ENCODE measurements at regions not wholly inside any gene's neighbourhood (a gene's known extent, or its start where the extent isn't known, plus 50 kb on each side); places are given as distances from the start of the nearest gene placed in this dataset.
"Not testable (repeated sequence)": the region's sequence is repeated elsewhere in the genome, so short reads cannot be mapped to it uniquely, and the experiment has no call there.

DNA sequence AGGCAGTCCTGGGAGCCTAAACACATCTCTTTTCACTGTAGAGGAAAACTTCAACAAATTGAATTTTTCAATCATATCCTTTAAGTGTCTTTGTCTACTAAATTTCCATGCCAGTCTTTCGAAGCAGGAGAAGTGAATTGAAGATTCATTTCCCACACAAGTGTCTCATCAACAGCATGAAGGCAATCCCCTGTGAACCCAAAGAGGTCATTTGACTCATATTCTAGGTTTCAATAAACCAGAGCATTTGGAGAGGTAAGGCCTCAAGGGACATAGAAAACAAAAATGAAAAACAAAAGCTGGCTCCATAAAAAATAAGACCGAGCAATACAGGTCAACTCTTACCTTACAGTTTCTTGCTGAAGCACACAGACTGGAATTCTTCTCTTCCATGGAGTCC lies 94.1 kb upstream of the ATP1B1 start:
- no peak for DNase-seq (ENCODE audit: low read depth in 2 of 2)

DNA sequence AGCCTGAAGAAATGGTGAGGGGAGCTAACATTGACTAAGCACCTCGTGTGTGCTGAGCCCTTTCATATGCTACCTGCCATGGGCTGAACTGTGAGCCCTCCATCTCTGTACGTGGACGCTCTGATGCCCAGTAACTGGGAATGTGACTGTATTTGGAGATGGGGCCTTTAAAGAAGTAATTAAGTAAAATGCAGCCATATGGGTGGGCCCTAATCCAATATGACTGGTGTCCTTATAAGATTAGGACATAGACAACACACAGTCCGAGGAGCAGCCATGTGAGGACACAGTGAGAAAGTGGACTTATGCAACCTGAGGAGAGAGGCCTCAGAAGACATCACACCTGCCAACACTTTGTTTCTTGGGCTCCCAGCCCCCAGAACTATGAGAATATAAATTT lies 92.7 kb upstream of the ATP1B1 start:
- no peak for DNase-seq (ENCODE audit: low read depth in 2 of 2)

DNA sequence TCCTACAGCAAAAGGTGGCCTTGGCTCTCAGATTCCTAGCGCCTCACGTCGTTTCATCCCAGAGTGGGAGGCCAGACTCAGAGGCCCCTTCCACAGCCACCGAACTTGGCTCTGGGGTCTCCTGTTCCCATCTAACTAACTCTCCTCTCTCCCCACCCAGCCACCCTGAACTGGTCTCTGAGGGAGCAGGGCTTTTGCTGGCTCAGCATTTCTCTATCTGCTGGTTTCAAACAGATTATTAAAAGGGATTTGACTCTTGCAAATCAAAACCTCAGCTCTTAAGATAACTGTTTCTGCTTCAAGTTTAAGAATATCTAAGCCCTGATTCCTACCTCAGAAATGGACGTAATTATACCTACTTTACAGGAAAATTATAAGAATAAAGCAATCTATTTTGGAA lies 91.0 kb upstream of the ATP1B1 start:
- no peak for DNase-seq (ENCODE audit: low read depth in 2 of 2)

DNA sequence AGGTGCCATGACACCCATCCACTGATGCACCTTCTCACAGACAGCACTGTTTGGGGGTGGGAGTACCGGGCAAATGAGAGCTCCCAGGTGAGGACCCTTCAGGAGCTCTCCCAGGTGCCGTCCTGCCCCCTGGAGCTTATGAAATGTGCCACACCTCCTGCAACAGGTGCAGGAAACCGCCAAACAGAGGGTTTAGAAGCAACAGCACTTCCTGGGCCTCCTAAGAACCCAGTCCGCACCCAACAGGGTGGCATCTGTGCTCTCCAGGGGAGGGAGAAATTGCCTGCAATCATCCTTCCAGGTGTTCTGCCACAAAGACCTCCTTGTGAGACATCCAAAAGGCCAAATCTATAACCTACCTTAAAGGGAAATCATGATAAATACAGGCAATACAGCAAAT lies 87.7 kb upstream of the ATP1B1 start:
- DNase-seq (ENCODE audit: low read depth in 2 of 2): no peak

DNA sequence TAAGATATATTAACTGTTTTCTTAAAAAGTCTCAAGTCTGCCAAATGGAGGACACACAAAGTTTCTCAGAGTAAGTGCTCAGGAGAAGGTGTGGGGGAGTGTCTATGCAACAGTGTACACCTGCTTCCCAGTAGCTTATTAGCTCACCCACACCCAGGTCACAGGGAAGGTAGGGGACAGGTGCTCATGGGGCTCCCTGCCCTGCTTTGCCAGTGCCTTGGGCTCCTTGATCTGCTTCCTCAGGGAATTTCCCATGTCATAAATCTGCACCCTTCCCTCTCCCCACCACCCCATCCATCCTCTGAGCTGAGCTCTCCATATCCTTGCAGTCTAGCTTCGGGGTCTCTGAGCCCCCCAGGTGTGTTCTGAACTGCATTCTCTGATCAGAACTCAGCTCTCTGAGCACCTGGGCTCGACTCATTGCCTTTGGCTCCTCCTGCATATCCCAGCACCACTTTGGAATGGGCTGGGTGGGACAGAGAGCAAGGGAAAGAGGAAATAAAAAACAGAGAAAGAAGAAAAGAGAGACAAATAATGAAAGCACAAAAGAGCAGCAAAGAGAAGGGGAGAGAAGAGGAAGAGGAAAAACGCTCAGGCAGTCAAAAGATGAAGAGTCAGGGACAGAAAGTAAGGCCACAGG lies 87.0 kb upstream of the ATP1B1 start:
- DNase-seq (ENCODE audit: low read depth in 2 of 2): no peak

DNA sequence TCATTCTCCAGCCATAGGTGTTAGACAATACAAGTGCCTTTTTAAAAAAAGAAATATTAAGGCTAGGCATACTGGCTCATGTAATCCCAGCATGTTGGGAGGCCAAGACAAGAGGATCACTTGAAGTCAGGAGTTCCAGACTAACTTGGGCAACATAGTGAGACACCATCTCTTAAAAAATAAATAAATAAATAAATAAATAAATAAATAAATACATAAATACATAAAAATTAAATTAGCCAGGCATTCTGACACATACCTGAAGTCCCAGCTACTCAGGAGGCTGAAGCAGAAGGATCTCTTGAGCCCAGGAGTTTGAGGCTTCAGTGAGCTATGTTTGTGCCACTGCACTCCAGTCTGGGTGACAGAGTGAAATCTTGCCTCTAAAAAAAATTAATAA lies 85.8 kb upstream of the ATP1B1 start:
- no peak for DNase-seq (ENCODE audit: low read depth in 2 of 2)

DNA sequence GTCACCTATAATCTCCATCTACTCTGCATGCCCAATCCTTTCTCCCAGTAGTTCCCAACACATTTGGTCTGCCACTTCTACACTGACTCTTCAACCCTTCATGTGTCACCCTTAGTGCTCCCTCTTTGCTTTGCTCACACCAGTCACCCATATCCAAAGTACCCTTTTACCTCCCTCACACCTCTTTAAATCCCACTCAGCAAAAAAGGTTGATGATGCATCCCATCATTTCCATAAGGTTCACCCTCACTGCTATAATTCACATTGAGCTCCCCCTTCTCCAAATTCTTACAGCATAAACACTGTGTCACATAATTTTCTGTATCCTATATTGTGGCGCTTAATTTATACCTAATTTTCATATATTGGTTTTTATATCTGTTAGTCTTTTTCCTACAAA lies 83.8 kb upstream of the ATP1B1 start:
- DNase-seq (ENCODE audit: low read depth in 2 of 2): no peak

DNA sequence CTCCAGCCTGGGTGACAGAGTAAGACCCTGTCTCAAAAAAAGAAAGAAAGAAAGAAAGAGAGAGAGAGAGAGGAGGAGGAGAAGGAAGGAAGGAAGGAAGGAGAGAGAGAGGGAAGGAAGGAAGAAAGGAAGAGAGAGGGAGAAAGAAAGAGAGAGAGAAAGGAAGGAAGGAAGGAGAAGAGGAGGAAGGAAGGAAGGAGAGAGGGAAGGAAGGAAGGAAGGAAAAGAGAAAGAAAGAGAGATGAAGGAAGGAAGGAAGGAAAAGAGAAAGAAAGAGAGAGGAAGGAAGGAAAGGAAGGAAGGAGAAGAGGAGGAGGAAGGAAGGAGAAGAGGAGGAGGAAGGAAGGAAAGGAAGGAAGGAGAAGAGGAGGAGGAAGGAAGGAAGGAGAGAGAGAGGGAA lies 82.2 kb upstream of the ATP1B1 start:
- no peak for DNase-seq (ENCODE audit: low read depth in 2 of 2)

DNA sequence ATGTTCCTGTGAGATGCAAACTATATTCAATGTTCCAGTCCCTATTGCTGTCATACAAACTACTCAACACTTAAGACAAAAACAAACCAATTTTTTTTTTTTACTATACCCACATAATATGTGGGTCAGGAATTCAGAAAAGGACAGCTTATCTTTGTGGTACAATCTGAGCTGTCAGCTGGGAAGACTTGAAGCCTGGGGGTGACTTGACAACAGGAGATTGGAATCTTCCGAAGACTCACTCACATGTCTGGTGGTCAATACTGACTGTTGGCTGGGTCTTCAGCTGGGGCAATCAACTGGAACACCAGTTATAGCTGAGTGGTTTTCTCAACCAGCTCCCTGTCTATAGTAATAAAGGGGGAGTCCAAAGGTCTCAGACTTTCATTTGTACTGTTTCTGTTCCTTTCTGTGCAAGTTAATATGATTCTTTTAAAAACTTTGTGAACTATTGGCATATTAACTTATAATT lies 81.7 kb upstream of the ATP1B1 start:
- DNase-seq (ENCODE audit: low read depth in 2 of 2): no peak

DNA sequence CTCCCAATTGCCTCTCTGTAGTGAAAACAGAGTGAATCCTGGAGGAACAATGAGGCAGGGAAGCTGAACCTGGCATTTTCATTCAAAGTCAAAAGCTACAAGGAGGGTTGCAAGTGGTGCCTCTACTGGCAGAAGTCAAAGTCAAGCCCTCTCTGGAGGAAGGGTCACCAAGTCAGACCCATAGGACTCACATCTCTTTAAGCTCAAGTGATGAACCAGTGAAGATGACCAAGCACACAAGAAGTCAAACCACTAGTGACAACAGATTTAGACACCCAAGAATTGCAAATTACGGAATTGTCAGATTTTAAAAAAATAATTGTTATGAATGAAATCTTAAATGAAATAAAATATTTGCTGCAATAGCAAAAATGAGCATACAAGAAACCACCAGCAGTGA lies 81.1 kb upstream of the ATP1B1 start:
- DNase-seq (ENCODE audit: low read depth in 2 of 2): no peak

DNA sequence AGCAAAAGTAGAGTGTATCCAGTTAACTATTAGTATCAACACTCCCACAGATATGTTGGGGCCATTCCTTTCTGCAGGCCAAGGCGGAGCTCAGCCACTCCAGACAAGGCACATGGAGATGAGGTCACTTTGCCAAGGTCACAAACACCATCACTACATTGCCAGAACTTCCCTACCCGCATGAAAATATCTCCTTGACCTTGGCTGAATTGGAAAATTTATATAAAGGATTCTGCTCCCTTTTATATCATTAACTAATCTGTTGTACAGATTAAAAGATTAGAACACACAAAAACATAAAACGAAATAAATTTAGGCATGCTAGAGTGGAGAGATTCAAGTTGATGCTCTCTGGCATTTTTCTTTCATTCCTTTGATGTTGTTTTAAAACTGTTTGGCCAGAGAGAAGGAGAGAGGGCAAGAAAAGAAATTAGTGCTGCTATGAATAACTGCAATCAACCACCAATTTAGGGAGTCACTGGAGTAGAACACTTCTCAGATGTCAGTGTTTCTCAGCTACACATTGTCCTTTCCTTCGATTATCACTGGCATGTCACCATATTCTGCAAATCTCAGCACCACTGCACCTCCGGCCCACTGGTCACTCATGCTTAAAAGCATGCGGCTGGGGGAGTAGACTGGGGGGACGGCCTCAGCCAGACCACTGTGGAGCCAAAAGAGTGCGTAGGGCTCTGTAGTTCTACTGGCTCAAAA lies 78.7 kb upstream of the ATP1B1 start:
- no peak for DNase-seq (ENCODE audit: low read depth in 2 of 2)

DNA sequence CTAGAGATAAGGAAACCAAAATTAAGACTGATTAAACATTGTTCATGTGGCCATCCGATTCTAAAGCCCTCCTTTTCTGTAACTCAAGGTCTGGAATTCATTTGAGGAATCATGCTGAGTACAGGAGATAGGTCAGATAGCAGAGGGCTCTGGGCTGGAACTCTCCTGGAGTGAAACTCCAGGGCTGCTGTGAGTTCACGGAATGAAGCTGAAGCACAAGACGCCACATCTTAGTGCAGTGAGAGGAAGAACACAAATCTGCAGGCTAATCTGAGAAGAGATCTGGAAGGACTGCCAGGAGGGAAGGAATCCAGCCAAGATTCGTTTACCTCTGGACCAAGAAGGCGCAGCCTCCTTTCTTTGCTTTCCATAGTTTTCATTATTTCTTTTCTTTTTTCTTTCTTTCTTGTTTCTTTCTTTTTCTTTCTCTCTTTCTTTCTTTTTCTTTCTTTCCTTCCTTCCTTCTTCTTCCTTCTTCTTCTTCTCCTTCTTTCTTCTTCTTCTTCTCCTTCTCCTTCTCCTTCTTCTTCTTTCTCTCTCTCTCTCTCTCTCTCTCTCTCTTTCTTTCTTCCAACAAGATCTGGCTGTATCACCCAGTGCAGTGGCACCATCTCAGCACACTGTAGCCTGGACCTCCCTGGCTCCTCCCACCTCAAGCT lies 74.8 kb upstream of the ATP1B1 start:
- no peak for DNase-seq (ENCODE audit: low read depth in 2 of 2)

DNA sequence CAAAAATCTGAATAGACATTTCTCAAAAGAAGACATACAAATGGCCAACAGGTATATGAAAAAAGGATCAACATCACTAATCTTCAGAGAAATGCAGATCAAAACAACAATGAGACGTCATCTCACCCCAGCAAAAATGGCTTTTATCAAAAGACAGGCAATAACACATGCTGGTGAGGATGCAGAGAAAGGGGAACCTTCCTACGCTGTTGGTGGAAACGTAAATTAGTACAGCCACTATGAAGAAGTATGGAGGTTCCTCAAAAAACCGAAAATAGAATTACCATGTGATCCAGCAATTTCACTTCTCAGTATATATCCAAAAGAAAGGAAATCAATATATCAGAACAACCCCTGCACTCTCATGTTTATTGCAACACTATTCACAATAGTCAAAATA lies 65.1 kb upstream of the ATP1B1 start:
- no peak for DNase-seq (ENCODE audit: low read depth in 2 of 2)

DNA sequence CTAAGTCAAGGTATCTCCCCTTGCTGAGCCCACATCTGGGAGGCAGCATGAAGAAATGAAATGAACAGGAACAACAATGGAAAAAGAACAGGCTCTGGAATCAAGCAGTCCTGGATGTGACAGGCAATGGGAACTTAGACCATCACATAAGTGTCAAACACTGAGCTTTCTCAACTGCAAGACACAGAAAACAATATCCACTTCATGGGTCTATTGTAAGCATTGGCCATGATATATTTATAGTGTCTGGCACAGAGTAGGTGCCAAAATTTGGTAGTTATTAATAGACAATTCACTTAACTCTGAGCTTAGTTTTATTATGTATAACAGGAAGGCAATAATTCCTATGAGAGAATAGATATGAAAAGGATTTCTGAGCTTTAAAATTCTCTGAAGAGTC lies 64.1 kb upstream of the ATP1B1 start:
- no peak for DNase-seq (ENCODE audit: low read depth in 2 of 2)

DNA sequence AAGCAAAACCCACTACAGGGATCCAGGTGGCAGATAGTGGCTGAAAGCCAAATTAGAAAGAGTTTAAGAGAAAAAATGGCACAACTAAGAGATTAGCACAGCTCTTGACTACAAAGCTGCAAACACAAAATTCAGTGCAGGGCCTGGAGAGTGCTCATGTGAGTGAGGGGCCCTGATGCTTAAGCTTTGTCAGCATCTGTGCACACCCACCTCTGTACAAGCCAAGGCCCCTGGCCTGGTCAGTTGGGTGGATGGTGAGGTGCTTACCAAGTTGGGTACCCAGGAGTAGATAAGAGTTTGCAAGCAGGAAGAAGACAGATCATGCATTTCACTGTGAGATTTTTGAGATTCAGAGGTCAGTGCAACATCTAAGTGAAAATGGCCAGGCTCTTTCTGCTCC lies 62.7 kb upstream of the ATP1B1 start:
- DNase-seq (ENCODE audit: low read depth in 2 of 2): no peak

DNA sequence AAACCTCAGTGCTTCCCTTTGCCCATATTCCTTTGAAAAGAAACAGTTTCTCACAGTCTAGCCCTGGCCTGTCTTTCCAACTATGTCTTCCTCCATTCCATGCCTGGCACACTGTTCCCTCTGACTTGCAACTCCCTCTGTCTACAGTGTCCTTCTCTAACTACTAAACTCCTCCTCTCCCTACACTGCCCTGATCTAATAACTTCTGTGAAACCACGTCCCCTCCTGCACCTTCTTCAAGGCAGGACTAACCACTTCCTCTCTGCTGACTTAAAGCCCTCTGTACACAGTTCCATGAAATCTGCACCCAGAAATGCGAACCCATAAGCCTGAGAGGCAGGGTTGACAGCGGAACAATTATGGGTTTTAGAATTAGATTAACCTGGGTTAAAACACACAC lies 62.2 kb upstream of the ATP1B1 start:
- no peak for DNase-seq (ENCODE audit: low read depth in 2 of 2)

DNA sequence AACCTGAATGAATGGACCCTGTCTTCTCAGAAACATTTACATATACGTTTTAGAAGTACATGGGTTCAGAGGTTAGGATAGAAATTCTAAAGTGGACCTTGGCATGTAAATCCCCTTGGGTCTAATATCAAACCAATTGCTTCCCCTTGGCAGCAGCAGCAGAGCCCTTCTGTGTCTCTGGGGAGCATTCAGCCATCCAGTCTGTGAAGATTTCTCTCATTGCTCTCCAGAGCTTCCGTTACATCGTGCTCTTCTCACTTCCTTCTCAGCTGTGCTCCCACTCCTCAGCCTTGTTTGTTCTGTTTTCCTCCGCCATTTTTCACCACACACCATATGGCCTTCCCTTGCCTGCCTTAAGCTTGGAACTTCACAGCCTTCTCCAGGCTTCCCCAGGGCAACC lies 61.5 kb upstream of the ATP1B1 start:
- no peak for DNase-seq (ENCODE audit: low read depth in 2 of 2)

DNA sequence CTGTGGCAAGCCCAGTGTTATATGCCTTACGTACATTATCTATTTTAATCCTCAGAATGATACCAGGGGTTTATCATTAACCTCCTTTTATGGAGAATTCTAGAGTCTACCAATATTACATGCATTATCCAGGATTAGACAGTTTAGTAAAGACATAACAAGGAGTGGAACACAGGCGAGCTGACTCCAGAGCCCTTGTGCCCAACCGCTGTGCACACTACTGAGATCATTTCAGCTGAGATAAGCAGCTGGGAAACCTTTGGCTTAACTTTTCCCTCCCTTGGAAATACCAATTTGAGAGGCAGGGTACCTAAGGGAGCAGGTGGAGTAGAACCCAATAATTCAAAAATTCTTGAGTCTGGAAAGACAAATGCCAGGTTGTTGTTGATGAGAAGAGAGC lies 59.8 kb upstream of the ATP1B1 start:
- no peak for DNase-seq (ENCODE audit: low read depth in 2 of 2)

DNA sequence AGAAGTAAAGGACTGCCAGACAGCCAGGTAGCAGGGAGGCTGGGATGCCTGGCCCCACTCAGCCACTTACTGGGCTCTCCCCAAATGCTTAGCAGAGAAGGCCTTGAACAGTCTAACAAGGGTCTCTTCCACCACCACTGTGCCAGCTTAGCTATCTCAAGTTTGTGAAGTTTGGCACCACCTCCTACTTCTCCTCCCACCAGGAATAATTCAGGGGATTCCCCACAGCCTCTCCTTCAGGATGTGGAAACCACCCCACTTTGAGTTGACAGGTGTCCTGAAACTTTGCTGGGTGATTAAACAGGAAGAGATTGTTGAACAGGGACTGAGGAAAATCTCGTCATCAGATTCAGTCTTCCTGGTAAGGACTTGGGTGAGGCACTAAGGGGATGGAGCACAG lies 59.4 kb upstream of the ATP1B1 start:
- no peak for DNase-seq (ENCODE audit: low read depth in 2 of 2)

DNA sequence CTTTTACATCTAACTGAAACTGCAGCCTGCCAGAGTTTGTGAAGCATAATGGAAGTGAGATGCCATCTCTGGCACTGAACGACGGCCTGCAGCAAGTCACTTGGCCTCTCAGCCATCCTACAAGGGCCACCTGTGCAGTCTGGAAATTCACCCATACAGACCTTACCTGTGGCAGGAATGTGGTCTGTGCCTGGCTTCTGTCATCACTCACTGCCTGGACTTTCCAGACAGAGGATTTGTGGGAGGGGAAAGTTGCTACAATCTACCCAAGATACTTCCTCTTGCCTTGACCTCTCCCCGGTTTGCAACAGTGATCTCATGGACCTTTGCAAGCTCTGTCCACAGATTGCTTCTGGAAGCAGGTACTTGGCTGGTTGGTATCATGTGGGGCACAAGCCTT lies 58.4 kb upstream of the ATP1B1 start:
- no peak for DNase-seq (ENCODE audit: low read depth in 2 of 2)

DNA sequence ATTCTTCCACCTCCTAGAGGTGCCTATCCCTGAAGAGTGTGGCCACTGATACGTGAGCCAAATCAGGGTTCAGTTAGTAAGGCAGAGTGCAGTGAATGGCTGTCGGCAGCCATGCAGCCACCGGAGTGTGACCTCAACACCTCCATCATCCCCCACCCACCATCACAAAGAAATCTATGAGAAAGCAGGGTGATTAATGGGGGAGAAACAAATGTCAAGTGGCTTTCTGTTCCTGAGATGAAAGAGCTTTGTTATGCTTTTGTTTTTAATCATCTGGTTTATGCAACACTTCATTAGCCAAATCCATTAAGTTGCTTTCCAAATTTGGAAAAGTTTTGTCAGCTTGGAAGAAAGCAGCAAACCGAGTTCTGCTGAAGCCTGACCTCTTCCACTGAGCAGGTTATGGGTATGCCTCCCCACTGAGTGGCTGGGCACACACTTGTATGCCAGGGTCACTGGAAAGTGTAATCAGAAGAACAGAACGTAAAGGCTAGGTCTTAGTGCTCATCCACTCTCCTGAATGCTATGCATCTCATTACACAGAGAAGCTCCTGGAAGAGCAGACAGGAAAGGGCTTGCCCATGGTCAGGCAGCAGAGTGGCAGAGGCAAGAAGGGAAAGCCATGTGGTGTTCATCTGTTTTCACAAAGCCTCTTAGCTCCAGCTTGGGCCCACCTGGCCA lies 57.1 kb upstream of the ATP1B1 start:
- peak; percentile 17 to 49 for DNase-seq (ENCODE audit: low read depth in 2 of 2)

DNA sequence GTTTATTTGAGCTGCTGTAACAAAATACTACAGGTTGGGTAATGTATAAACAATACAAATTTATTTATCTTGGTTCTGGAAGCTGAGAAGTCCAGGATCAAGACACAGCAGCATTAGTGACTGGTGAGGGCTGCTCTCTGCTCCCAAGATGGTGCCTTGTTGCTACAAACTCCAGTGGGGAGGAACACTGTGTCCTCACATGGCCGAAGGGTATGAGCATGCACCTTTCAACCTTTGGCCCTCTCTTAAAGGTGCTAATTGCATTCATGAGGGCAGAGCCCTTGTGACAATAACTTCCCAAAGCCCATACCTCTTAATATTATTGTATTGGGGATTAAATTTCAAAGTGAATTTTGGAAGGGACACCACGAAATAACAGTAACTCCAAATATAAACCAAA lies 55.3 kb upstream of the ATP1B1 start:
- DNase-seq (ENCODE audit: low read depth in 2 of 2): no peak

DNA sequence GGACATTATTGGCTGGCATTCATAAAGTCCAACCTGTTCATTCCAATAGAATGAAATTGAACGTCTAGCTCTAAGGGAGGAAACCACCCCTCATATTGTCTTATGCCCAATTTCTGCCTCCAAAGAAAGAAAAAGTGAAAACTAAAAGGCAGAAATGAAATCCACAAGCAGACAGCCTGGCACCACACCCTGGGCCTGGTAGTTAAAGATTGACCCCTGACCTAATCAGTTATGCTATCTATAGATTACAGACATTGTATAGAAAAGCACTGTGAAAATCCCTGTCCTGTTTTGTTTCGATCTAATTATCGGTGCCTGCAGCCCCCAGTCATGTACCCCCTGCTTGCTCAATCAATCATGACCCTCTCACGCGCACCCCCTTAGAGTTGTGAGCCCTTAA lies 54.3 kb upstream of the ATP1B1 start:
- not testable (repeated sequence) for DNase-seq (ENCODE audit: low read depth in 2 of 2)

All from stimulated activated CD4-positive, alpha-beta T cell treated with anti-CD3 and anti-CD28 coated beads, Interleukin-15, amount 100 ng/mL, for 48 hours (primary cell).